Gastroesophageal sphincter (tissue), 4 donors: ENCODE measurements at regions not wholly inside any gene's neighbourhood (a gene's known extent, or its start where the extent isn't known, plus 50 kb on each side); places are given as distances from the start of the nearest gene placed in this dataset.

ENCODE experiments used
- ATAC-seq: fragments of 150-250 bp; one replicate; pipeline ENCODE4 v1.9.1; 2016; ENCODE audit warnings: mild to moderate bottlenecking, moderate library complexity
- H3K27ac ChIP-seq, 4 donors: fragments of 200-600 bp; sonication (generic) in 3 of 4; 1 replicate in 3 of 4; 2 replicates in 1 of 4; pipeline ENCODE4 v1.5.1; 2016 to 2019
- H3K27me3 ChIP-seq: fragments of 200-600 bp; sonication (generic); one replicate; pipeline ENCODE4 v1.5.1; 2019
- H3K36me3 ChIP-seq, 2 donors: fragments of 200-600 bp; sonication (generic); one replicate each; pipeline ENCODE4 v1.5.1; 2019; ENCODE audit warnings: control low read depth in 1 of 2
- H3K4me1 ChIP-seq, 3 donors: fragments of 200-600 bp; sonication (generic); 1 replicate in 2 of 3; 2 replicates in 1 of 3; pipeline ENCODE4 v1.5.1; 2016 to 2019; ENCODE audit warnings: control low read depth in 2 of 3
- H3K4me3 ChIP-seq, 2 donors: fragments of 200-600 bp; sonication (generic); one replicate each; pipeline ENCODE4 v1.5.1; 2019; ENCODE audit warnings: mild to moderate bottlenecking in 1 of 2, moderate library complexity in 1 of 2
- H3K9me3 ChIP-seq, 3 donors: fragments of 200-600 bp; sonication (generic); one replicate each; pipeline ENCODE4 v1.5.1; 2017 to 2019; ENCODE audit warnings: control low read depth in 2 of 3
- EP300 ChIP-seq: sonication (generic); formaldehyde crosslinking; IDR thresholded peaks from one replicate; pipeline ENCODE4 v1.6.1; 2017; ENCODE audit warnings: antibody characterized with exemption, mild to moderate bottlenecking
- POLR2A ChIP-seq, 2 donors: fragments of 450-650 bp; IDR thresholded peaks; one replicate each; pipeline ENCODE4 v1.6.1; 2017; ENCODE audit warnings: antibody characterized with exemption in 2 of 2, mild to moderate bottlenecking in 2 of 2, moderate library complexity in 1 of 2
- POLR2AphosphoS5 ChIP-seq: sonication (generic); formaldehyde crosslinking; IDR thresholded peaks from one replicate; pipeline ENCODE4 v1.6.1; 2017; ENCODE audit warnings: antibody characterized with exemption
- WGBS, 2 donors: methylation state at CpG; one replicate each; pipeline ENCODE4 v1.1.5; 2018; ENCODE audit warnings: low coverage in 1 of 2; 5-methylcytosine and 5-hydroxymethylcytosine counted together
- TF ChIP-seq, protein P1 (sequence below), 4 experiments: fragments of 200-600 bp in 2 of 4; fragments of 450-650 bp in 2 of 4; sonication (generic) in 1 of 4; IDR thresholded peaks; one replicate each; pipeline ENCODE4 v1.5.1; 2017 to 2019; ENCODE audit warnings: antibody characterized with exemption in 4 of 4, mild to moderate bottlenecking in 2 of 4, moderate library complexity in 2 of 4

GRCh38 chr13:70959035-70959775 lies 851.0 kb upstream of the KLHL1 start:
- Histone ChIP-seq H3K27ac (no peak overlapping the region), H3K4me3 (no peak overlapping the region), H3K9me3 (no peaks in the 10 kb centered on the region), H3K27me3 (no peaks in the 10 kb centered on the region), H3K36me3 (no peaks in the 10 kb centered on the region), H3K4me1 (no peaks in the 10 kb centered on the region)
- no peak for ATAC-seq
- TF ChIP-seq, protein P1, sequence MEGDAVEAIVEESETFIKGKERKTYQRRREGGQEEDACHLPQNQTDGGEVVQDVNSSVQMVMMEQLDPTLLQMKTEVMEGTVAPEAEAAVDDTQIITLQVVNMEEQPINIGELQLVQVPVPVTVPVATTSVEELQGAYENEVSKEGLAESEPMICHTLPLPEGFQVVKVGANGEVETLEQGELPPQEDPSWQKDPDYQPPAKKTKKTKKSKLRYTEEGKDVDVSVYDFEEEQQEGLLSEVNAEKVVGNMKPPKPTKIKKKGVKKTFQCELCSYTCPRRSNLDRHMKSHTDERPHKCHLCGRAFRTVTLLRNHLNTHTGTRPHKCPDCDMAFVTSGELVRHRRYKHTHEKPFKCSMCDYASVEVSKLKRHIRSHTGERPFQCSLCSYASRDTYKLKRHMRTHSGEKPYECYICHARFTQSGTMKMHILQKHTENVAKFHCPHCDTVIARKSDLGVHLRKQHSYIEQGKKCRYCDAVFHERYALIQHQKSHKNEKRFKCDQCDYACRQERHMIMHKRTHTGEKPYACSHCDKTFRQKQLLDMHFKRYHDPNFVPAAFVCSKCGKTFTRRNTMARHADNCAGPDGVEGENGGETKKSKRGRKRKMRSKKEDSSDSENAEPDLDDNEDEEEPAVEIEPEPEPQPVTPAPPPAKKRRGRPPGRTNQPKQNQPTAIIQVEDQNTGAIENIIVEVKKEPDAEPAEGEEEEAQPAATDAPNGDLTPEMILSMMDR (IDR thresholded peaks at IDR 0.05): no peak
- TF ChIP-seq EP300 (no peak), POLR2A (IDR thresholded peaks at IDR 0.05) (no peak), POLR2AphosphoS5 (no peak)
- WGBS, 2 donors: 74 to 83% methylated on average over 2 to 4 of the region's 4 CpGs

DNA sequence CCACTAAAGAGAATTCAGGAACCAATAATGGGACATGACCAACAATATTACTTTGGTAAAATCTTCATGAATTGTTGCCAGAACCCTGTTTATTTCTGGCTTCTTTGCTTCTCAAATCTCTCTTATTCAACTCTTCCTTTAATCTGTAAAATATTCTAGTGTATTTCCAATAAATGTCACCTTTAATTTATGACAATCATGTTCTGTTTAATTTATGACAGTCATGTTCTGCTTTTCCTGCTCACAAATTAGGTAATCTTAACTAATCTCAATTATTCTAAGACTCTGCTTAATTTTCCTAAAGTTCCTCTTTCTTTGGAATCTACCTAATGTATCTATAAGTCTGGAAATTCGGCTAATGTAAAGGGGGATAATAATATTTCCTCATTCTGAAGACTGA lies 847.6 kb upstream of the KLHL1 start:
- no peak overlapping the region for H3K4me3 ChIP-seq
- ATAC-seq: no peak
- H3K36me3 ChIP-seq: no peaks in the 10 kb centered on the region
- H3K27ac ChIP-seq: no peak overlapping the region
- H3K9me3 ChIP-seq: no peaks in the 10 kb centered on the region
- 60 to 93% methylated on average over 1 of the region's 1 CpG for WGBS, 2 donors
- TF ChIP-seq POLR2A (IDR thresholded peaks at IDR 0.05): no peak
- no peak for TF ChIP-seq EP300
- TF ChIP-seq, protein P1 (IDR thresholded peaks at IDR 0.05): no peak
- TF ChIP-seq POLR2AphosphoS5: no peak
- no peaks in the 10 kb centered on the region for H3K4me1 ChIP-seq
- no peaks in the 10 kb centered on the region for H3K27me3 ChIP-seq

- TF ChIP-seq, protein P1 (IDR thresholded peaks at IDR 0.05): no peak
- TF ChIP-seq POLR2A (IDR thresholded peaks at IDR 0.05): no peak
- TF ChIP-seq POLR2AphosphoS5: no peak
- TF ChIP-seq EP300: no peak
- H3K36me3 ChIP-seq: no peaks in the 10 kb centered on the region
- no peaks in the 10 kb centered on the region for H3K27me3 ChIP-seq
- no peaks in the 10 kb centered on the region for H3K4me1 ChIP-seq
- H3K9me3 ChIP-seq: no peaks in the 10 kb centered on the region
- H3K27ac ChIP-seq: no peak overlapping the region
- no peak for ATAC-seq
- H3K4me3 ChIP-seq: no peak overlapping the region
Measured at GRCh38 chr13:70950664-70951063, 842.4 kb upstream of the KLHL1 start.

- Histone ChIP-seq H3K4me1 (no peaks in the 10 kb centered on the region), H3K36me3 (no peaks in the 10 kb centered on the region), H3K4me3 (no peak overlapping the region), H3K27ac (no peak overlapping the region), H3K9me3 (no peaks in the 10 kb centered on the region), H3K27me3 (no peaks in the 10 kb centered on the region)
- TF ChIP-seq POLR2AphosphoS5 (no peak), EP300 (no peak), POLR2A (IDR thresholded peaks at IDR 0.05) (no peak)
- TF ChIP-seq, protein P1 (IDR thresholded peaks at IDR 0.05): no peak
- no peak for ATAC-seq
- 58 to 83% methylated on average over 2 of the region's 2 CpGs for WGBS, 2 donors
Measured at GRCh38 chr13:70945506-70945905, 837.3 kb upstream of the KLHL1 start.

DNA sequence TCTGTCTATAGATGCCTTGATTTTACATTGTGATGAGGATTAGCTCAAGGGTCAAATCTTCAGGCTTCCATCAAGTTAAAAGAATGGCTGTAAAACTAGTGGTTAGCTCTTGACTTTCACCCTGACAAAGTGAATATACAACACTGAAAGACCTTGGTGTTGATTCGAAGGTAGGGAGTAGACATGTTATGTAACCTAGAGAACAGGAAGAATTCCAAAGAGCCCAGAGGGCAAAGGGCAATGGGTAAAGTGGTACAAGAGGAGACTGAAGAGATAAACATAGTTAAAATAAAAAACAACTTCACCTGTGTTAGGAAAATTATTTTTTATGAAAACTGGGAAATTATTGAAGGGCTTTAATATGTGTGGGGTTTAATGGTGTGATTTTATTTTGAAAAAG lies 833.2 kb upstream of the KLHL1 start:
- Histone ChIP-seq H3K4me1 (no peaks in the 10 kb centered on the region), H3K4me3 (no peak overlapping the region), H3K27me3 (no peaks in the 10 kb centered on the region), H3K36me3 (no peaks in the 10 kb centered on the region), H3K27ac (no peak overlapping the region), H3K9me3 (no peaks in the 10 kb centered on the region)
- 60 to 78% methylated on average over 1 of the region's 1 CpG for WGBS, 2 donors
- ATAC-seq: no peak
- TF ChIP-seq, protein P1 (IDR thresholded peaks at IDR 0.05): no peak
- no peak for TF ChIP-seq POLR2AphosphoS5
- TF ChIP-seq EP300: no peak
- TF ChIP-seq POLR2A (IDR thresholded peaks at IDR 0.05): no peak
